ENCODE measurements at regions not wholly inside any gene's neighbourhood (a gene's known extent, or its start where the extent isn't known, plus 50 kb on each side); places are given as distances from the start of the nearest gene placed in this dataset.
"Not testable (repeated sequence)": the region's sequence is repeated elsewhere in the genome, so short reads cannot be mapped to it uniquely, and the experiment has no call there.

- DNase-seq (ENCODE audit: low read depth, low spot score): no peak
These were observed 50.8 kb upstream of the ECHDC3 start for GRCh38 chr10:11691319-11691755.

GRCh38 chr10:11689945-11690736 is 52.0 kb upstream of the ECHDC3 start:
- DNase-seq (ENCODE audit: low read depth, low spot score): no peak

GRCh38 chr10:11688448-11688795 is 53.8 kb upstream of the ECHDC3 start:
- DNase-seq (ENCODE audit: low read depth, low spot score): not testable (repeated sequence)

- no peak for DNase-seq (ENCODE audit: low read depth, low spot score)
These were observed 54.3 kb upstream of the ECHDC3 start for GRCh38 chr10:11687779-11688447.

- no peak for DNase-seq (ENCODE audit: low read depth, low spot score)
These were observed 54.8 kb upstream of the ECHDC3 start for GRCh38 chr10:11687357-11687771.

- peak; percentile 71 for DNase-seq (ENCODE audit: low read depth, low spot score)
These were observed 56.4 kb upstream of the ECHDC3 start for GRCh38 chr10:11685787-11686218.

GRCh38 chr10:11684717-11685645 is 57.2 kb upstream of the ECHDC3 start:
- peak; percentile 77 for DNase-seq (ENCODE audit: low read depth, low spot score)

GRCh38 chr10:11684341-11684716 is 57.9 kb upstream of the ECHDC3 start:
- DNase-seq (ENCODE audit: low read depth, low spot score): not testable (repeated sequence)

- no peak for DNase-seq (ENCODE audit: low read depth, low spot score)
These were observed 58.5 kb upstream of the ECHDC3 start for GRCh38 chr10:11683529-11684320.

GRCh38 chr10:11682851-11683250 is 59.3 kb upstream of the ECHDC3 start:
- DNase-seq (ENCODE audit: low read depth, low spot score): no peak

GRCh38 chr10:11682267-11682683 is 59.9 kb upstream of the ECHDC3 start:
- DNase-seq (ENCODE audit: low read depth, low spot score): no peak

- DNase-seq (ENCODE audit: low read depth, low spot score): no peak
These were observed 61.7 kb upstream of the ECHDC3 start for GRCh38 chr10:11680496-11680895.

- DNase-seq (ENCODE audit: low read depth, low spot score): no peak
These were observed 62.2 kb upstream of the ECHDC3 start for GRCh38 chr10:11679946-11680345.

GRCh38 chr10:11678074-11678793 is 63.9 kb upstream of the ECHDC3 start:
- no peak for DNase-seq (ENCODE audit: low read depth, low spot score)

GRCh38 chr10:11677480-11677879 is 64.7 kb upstream of the ECHDC3 start:
- DNase-seq (ENCODE audit: low read depth, low spot score): no peak

- peak; percentile 35 for DNase-seq (ENCODE audit: low read depth, low spot score)
These were observed 62.2 kb upstream of the USP6NL start for GRCh38 chr10:11673346-11674280.

GRCh38 chr10:11672836-11673235 is 61.4 kb upstream of the USP6NL start:
- no peak for DNase-seq (ENCODE audit: low read depth, low spot score)

GRCh38 chr10:11670381-11670780 is 58.9 kb upstream of the USP6NL start:
- no peak for DNase-seq (ENCODE audit: low read depth, low spot score)
